HG03095 (cell line): ENCODE measurements at regions not wholly inside any gene's neighbourhood (a gene's known extent, or its start where the extent isn't known, plus 50 kb on each side); places are given as distances from the start of the nearest gene placed in this dataset.
A peak's percentile ranks its signal among the peaks of the same experiment; 100 is the strongest.
"Not testable (repeated sequence)": the region's sequence is repeated elsewhere in the genome, so short reads cannot be mapped to it uniquely, and the experiment has no call there.

Experiments
- ATAC-seq: cut with Tn5 transposase; IDR thresholded peaks from one replicate; pipeline ENCODE4 v1.9.1; 2021; ENCODE audit warnings: moderate library complexity; ENCODE audit not compliant: unreplicated experiment

- peak; percentile 91 for ATAC-seq
Observed at GRCh38 chr4:38503689-38504395, 160.2 kb upstream of the KLF3 start.

GRCh38 chr4:38504396-38504715 lies 159.6 kb upstream of the KLF3 start:
- no peak for ATAC-seq

GRCh38 chr4:38509551-38509950 lies 154.4 kb upstream of the KLF3 start:
- ATAC-seq: peak; percentile 46

GRCh38 chr4:38510201-38510600 lies 153.8 kb upstream of the KLF3 start:
- ATAC-seq: no peak

GRCh38 chr4:38511702-38512101 lies 152.3 kb upstream of the KLF3 start:
- ATAC-seq: no peak

- no peak for ATAC-seq
Observed at GRCh38 chr4:38512840-38513239, 151.2 kb upstream of the KLF3 start.

- ATAC-seq: no peak
Observed at GRCh38 chr4:38514465-38515146, 149.4 kb upstream of the KLF3 start.

GRCh38 chr4:38516190-38516589 lies 147.8 kb upstream of the KLF3 start:
- no peak for ATAC-seq

- ATAC-seq: no peak
Observed at GRCh38 chr4:38519666-38520065, 144.3 kb upstream of the KLF3 start.

GRCh38 chr4:38523054-38523453 lies 140.9 kb upstream of the KLF3 start:
- no peak for ATAC-seq

GRCh38 chr4:38523524-38524448 lies 140.2 kb upstream of the KLF3 start:
- peak; percentile 97 for ATAC-seq

- ATAC-seq: no peak
Observed at GRCh38 chr4:38526412-38526811, 137.6 kb upstream of the KLF3 start.

- peak; percentile 62 for ATAC-seq
Observed at GRCh38 chr4:38529189-38530115, 134.5 kb upstream of the KLF3 start.

GRCh38 chr4:38530486-38530885 lies 133.5 kb upstream of the KLF3 start:
- ATAC-seq: no peak

GRCh38 chr4:38531141-38531727 lies 132.8 kb upstream of the KLF3 start:
- no peak for ATAC-seq

GRCh38 chr4:38532908-38533499 lies 131.0 kb upstream of the KLF3 start:
- ATAC-seq: no peak

GRCh38 chr4:38534344-38535045 lies 129.5 kb upstream of the KLF3 start:
- no peak for ATAC-seq

GRCh38 chr4:38535071-38535470 lies 128.9 kb upstream of the KLF3 start:
- ATAC-seq: not testable (repeated sequence)

- ATAC-seq: no peak
Observed at GRCh38 chr4:38535717-38536116, 128.3 kb upstream of the KLF3 start.
